Right renal cortex interstitium (tissue), 3 donors: ENCODE measurements at regions not wholly inside any gene's neighbourhood (a gene's known extent, or its start where the extent isn't known, plus 50 kb on each side); places are given as distances from the start of the nearest gene placed in this dataset.

ENCODE experiments used
- DNase-seq, 3 donors: peaks; one replicate each; pipeline ENCODE4 v3.0.0-alpha.2; 2013; ENCODE audit warnings: low read depth in 3 of 3, low spot score in 2 of 3

- no peak for DNase-seq
Measured at GRCh38 chr5:10854506-10855277, 93.7 kb upstream of the DAP start.

- DNase-seq: no peak
Measured at GRCh38 chr5:10853154-10853553, 92.1 kb upstream of the DAP start.

DNA sequence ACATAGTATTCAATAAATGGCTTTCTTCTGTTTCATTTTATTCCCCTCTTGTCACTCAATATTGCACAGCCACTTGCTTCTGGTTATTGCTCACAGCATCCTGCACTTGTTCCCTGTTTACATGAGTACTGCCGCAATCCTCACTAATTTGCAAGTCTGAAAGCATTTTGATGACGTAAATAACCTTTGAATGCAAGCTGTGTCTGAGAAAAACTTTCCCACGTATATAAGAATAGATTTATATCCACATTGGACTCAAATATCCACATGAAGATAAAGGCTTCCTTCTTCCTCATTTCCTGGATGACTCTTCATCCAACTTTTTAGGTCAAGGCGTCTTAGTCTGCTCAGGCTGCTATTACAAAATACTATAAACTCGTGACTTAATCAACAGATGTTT, 88.2 kb upstream of the DAP start:
- DNase-seq: no peak

- no peak for DNase-seq
Measured at GRCh38 chr5:10844016-10844415, 83.0 kb upstream of the DAP start.

DNA sequence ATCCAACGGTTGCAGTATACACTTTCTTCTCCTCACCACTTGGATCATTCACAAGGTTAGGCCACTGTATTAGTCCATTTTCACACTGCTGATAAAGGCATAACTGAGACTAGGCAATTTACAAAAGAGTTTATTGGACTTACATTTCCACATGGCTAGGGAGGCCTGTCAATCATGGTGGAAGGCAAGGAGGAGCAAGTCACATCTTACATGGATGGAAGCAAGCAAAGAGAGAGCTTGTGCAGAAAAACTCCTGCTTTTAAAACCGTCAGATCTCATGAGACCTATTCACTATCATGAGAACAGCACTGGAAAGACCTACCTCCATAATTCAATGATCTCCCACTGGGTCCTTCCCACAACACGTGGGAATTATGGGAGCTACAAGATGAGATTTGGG, 81.8 kb upstream of the DAP start:
- DNase-seq: no peak

DNA sequence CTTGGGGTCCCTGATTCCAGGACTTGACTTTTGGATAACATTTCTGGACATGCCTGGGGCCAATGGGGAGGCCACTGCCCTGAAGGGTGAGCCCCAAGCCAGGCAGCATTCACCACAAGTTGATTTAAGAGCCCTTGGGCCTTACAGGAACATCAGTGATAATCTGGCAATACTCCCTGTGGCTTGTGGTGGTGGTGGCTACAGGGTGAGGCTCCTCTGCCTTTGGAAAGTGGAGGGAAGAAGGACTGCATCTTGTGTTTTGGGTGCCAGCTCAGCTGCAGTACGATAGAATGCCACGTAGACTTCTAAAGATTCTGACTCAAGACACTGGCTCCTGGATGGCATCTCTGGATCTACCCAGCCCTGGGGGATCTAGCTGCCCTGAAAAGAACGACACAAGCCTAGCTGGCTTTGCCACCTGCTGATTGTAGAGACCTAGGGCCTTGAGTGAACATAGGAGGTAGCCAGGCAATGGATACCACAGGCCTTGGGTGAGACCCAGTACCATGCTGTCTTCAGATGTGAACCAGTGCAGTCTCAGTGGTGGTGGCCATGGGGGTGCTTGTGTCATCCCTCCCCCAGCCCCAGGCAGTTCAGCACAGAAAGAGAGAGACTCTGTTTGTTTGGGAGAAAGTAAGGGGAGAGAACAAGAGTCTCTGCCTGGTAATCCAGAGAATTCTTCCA, 79.0 kb upstream of the DAP start:
- DNase-seq: no peak

- no peak for DNase-seq
Measured at GRCh38 chr5:10839118-10839517, 78.1 kb upstream of the DAP start.

DNA sequence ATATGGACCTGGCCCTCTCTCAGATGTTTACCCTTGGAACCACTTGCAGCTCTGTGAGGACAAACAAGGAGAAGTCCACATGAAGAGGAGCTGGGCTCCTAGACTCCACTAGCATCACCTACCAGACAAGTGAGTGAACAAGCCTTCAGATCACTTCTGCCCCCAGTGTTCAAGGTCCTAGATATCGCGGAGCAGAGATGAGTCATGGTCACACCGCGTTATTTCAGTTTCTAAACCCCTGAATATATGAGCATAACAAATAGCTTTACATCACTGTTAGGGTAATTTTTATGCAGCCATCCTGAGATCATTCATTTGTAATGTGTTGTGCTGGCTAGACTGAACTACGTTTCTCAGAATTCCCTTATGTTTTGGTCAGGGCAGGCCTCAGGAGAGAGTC, 77.0 kb upstream of the DAP start:
- no peak for DNase-seq

DNA sequence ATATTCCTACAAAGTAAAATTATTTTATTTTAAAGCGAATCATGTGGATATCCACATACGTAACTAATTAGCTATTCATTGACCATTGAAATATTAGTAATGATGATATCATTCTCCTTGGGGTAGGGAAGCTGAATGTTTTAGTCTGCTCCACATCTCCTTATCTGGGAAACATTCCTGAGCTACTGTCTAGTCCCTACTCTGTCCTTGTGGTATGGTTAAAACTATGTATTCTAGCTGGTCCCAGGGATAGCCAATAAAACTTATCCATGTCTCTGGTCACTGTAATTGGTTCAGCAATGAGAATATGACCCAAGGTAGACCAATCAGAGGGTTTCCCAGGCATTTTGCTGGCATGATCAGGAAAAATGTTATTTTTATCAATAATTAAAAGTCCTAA, 76.0 kb upstream of the DAP start:
- no peak for DNase-seq

DNA sequence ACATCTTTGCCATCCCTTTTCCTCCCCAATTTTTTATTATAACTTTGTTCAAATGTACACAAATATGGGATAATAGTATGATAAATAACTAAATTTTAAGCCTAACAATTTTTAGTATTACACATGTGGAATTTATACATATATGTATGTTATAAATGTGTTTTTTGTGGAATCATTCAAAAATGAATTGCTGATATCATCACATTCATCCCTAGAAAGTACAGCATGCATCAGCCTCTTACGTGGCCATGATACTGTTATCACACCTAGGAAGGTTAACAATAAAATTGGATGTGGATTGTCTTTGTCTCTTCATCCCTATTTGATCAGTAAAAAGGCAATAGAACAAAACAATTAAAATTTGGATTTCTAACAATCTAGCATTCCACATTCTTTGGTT, 73.7 kb upstream of the DAP start:
- DNase-seq: no peak

DNA sequence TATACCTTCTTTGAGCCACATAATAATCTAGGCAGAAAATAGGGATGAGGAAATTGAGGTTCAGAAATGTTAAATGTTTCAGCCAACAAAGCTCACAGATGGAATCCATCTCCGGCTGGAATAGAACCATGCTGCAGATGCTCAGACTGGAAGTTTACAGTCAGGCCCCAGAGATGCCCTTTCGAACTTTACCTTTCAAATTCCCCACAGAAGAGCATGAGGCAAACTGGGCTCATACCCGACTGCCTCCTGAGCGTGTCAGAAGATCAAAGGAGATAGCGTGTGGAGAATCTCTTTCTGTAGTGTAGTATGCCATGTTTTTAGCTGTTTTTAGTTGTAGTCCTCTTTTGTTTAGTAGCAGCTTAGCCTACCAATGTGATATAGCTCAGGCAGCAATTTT, 72.0 kb upstream of the DAP start:
- DNase-seq: no peak

DNA sequence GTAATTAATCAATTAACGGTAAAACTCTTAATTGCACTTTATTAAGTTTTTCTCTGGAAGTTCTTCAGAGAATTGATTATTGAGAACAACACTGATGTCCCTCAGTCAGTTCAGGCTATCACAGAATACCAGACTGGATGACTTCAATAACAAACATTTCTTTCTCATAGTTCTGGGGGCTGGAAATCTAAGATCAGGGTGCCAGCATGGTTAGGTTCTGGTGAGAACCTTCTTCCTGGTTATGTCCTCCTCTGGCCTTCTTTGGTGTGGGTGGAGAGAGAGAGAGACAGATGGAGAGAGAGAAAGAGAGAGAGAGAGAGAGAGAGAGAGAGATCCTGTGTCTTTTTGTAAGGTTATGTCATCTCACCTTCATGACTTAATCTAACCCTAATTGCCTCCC, 71.4 kb upstream of the DAP start:
- DNase-seq: no peak

DNA sequence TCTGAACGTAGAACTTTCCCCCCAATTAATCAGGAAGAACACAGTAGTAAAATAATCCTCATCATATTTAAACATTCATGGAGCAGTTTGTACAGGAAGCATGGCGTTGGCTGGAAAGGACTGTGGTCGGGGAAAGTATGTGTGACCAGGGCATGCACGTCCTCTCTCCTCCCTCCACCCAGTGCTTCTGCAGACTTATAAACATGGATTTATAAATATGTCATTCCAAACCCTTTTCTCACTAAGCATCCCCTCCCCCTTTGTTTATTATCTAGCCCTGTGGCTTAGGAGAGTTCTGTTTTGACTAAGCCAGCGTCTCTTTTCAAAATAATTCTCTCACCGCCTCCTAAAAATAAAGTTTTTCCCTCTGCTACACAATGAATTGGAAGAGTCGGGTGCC, 70.4 kb upstream of the DAP start:
- no peak for DNase-seq

GRCh38 chr5:10828241-10828640, 67.2 kb upstream of the DAP start:
- DNase-seq: no peak

GRCh38 chr5:10827571-10827970, 66.5 kb upstream of the DAP start:
- no peak for DNase-seq

DNA sequence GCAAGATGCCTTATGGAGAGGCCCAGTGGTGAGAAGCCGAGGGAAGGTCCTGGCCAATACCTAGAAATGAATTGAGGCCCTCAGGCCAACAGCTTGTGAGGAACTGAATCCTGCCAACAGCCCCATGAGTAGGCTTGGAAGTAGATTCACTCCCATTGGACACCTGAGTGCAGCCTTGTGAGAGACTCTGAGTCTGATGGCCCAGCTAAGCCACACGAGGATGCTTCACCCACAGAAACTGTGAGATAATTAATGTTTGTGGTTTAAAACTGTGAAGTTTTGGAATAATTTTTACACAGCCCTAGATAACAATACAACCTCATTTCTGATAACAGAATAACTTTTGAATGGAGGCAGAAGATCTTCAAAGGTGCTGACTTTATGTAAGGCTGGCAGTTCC, 65.9 kb upstream of the DAP start:
- DNase-seq: no peak

- no peak for DNase-seq
Measured at GRCh38 chr5:10825897-10826644, 65.0 kb upstream of the DAP start.

DNA sequence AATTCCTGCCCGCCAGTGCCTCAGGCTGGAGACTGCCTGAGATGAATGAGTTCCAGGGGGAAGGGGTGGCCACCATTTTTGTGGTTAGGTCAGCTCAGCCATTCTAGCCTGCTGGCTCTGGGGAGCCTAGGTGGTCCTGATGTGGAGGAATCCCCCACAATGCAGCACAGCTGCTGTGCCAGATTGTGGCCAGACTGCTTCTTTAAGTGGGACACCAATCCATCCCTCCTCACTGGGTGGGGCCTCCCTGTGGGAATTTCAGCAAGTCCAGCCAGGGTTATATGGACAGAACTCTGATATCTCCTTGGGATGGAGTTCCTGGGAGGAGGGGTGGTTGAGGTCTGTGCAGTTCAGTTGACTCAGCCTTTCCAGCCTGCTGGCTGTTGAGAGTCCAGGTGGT, 51.2 kb upstream of the DAP start:
- DNase-seq: no peak
